ENCODE measurements at regions not wholly inside any gene's neighbourhood (a gene's known extent, or its start where the extent isn't known, plus 50 kb on each side); places are given as distances from the start of the nearest gene placed in this dataset.

DNA sequence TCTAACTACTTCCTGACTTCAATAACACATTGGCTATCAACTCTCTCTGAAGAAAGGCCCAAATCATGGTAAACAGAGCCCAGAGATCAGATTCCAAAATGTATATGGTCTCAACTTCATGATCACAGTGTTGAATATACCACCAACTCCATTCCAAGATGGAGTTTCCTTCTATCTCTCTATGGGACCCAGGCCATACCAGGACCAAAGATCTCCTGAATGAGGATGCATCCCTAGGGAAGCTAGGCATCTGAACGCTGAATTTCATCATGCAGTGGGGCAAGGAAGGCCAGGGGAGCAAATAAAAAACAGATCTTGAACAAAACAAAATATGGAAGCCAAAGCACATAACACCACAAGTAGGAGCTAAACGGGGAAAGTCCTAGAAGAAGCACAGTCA is 320.7 kb upstream of the PKDCC start:
- Histone ChIP-seq H3K4me1 (no peaks in the 10 kb centered on the region), H3K27me3 (no peaks in the 10 kb centered on the region), H3K27ac (no peak overlapping the region), H3K4me3 (no peak overlapping the region), H3K9me3 (no peaks in the 10 kb centered on the region), H3K36me3 (no peaks in the 10 kb centered on the region)
- TF ChIP-seq, protein P1, sequence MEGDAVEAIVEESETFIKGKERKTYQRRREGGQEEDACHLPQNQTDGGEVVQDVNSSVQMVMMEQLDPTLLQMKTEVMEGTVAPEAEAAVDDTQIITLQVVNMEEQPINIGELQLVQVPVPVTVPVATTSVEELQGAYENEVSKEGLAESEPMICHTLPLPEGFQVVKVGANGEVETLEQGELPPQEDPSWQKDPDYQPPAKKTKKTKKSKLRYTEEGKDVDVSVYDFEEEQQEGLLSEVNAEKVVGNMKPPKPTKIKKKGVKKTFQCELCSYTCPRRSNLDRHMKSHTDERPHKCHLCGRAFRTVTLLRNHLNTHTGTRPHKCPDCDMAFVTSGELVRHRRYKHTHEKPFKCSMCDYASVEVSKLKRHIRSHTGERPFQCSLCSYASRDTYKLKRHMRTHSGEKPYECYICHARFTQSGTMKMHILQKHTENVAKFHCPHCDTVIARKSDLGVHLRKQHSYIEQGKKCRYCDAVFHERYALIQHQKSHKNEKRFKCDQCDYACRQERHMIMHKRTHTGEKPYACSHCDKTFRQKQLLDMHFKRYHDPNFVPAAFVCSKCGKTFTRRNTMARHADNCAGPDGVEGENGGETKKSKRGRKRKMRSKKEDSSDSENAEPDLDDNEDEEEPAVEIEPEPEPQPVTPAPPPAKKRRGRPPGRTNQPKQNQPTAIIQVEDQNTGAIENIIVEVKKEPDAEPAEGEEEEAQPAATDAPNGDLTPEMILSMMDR (IDR thresholded peaks at IDR 0.05) = no peak
- no peak for TF ChIP-seq POLR2AphosphoS5 (IDR thresholded peaks at IDR 0.05)
- no peak for TF ChIP-seq POLR2A (IDR thresholded peaks at IDR 0.05)
- TF ChIP-seq EP300 (IDR thresholded peaks at IDR 0.05) = no peak
- intact Hi-C loops (cut with DNase I) = no loop called here
- DNase-seq = no peak
- WGBS, 2 donors = 87 to 91% methylated on average over 2 of the region's 2 CpGs

DNA sequence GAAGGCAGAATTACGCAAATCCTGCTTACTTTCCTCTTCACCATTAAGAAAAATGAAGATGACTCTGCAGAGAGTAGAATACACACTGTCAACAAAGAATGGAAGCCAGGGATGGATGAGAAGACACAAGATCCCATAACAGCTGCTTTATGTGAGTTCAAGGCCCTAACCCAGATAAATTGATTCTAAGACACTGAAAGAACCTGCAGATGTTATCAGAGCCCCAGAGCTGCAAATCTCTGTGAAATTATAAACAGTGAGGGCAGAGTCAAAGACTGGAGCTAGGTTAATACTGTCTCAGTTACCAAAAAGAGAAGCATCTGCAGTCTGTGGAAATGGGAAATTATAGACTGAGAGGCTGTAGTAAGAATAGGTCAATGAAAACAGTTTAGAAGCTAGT is 320.1 kb upstream of the PKDCC start:
- 43 to 96% methylated on average over 1 of the region's 1 CpG for WGBS, 2 donors
- Histone ChIP-seq H3K4me1 (no peaks in the 10 kb centered on the region), H3K9me3 (no peaks in the 10 kb centered on the region), H3K36me3 (no peaks in the 10 kb centered on the region), H3K27ac (no peak overlapping the region), H3K27me3 (no peaks in the 10 kb centered on the region), H3K4me3 (no peak overlapping the region)
- TF ChIP-seq POLR2A (IDR thresholded peaks at IDR 0.05) (no peak), POLR2AphosphoS5 (IDR thresholded peaks at IDR 0.05) (no peak), EP300 (IDR thresholded peaks at IDR 0.05) (no peak)
- TF ChIP-seq, protein P1 (IDR thresholded peaks at IDR 0.05) = no peak
- no peak for DNase-seq
- intact Hi-C loops (cut with DNase I) = no loop called here

DNA sequence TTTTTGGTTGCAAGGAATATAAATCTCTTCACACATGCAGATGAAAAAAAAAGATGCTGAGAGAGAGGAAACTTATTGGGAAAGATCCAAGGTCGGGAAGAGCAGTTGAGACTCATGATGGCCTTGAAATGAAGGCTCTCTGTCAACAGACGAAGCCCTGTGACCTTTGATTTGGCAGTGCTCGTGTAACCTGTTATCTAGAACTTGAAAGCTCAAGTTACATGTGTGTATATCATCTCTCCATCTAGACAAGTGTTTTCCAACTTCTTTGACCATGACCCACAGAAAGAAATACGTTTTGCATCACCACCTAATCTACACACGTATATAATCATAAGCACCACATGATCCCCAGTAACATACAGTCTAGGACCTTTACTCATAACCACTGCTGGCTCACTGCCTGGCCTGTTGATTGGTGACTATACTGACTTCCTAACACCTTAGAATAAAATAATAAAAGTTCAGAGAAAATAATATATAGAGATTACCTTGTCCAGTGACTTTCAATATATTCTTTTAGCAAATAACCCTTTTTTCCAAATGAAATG is 319.0 kb upstream of the PKDCC start:
- H3K27ac ChIP-seq = no peak overlapping the region
- H3K4me1 ChIP-seq = no peaks in the 10 kb centered on the region
- DNase-seq = no peak
- H3K27me3 ChIP-seq = no peaks in the 10 kb centered on the region
- TF ChIP-seq POLR2AphosphoS5 (IDR thresholded peaks at IDR 0.05) = no peak
- TF ChIP-seq, protein P1 (IDR thresholded peaks at IDR 0.05) = no peak
- TF ChIP-seq POLR2A (IDR thresholded peaks at IDR 0.05) = no peak
- no peak for TF ChIP-seq EP300 (IDR thresholded peaks at IDR 0.05)
- no peaks in the 10 kb centered on the region for H3K36me3 ChIP-seq
- H3K9me3 ChIP-seq = no peaks in the 10 kb centered on the region
- intact Hi-C loops (cut with DNase I) = no loop called here
- WGBS, 2 donors = 20 to 69% methylated on average over 5 of the region's 5 CpGs
- H3K4me3 ChIP-seq = no peak overlapping the region

DNA sequence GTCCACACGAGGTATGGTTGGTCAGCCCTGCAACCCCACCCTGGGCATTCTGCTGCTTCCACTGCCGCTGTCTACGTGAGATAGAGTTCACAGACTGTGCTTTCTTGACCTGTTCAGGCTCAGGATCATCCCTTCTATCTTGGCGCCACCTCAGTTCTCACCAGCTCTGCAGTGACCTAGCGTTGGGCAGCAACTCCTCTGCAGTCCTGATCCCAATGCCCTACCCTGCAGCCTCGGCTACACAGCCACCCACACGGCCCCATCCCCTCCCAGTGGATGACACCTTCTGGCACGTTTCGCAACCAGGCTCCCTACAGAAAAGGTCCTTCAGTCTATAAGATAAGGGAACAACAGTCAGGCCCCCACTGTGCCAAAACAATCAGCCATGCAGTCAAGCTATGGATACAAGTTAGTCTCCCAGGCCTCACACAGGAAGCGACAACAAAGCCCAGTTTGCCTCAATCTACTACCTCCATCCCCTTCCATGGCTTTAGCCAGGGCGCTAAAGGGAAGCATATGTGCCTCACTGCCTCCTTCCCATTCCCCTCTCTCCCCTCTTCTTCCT is 317.9 kb upstream of the PKDCC start:
- Histone ChIP-seq H3K4me1 (no peaks in the 10 kb centered on the region), H3K36me3 (no peaks in the 10 kb centered on the region), H3K27ac (no peak overlapping the region), H3K27me3 (no peaks in the 10 kb centered on the region), H3K9me3 (no peaks in the 10 kb centered on the region), H3K4me3 (no peak overlapping the region)
- no peak for DNase-seq
- WGBS, 2 donors = 78 to 82% methylated on average over 11 of the region's 11 CpGs
- intact Hi-C loops (cut with DNase I) = no loop called here
- no peak for TF ChIP-seq POLR2A (IDR thresholded peaks at IDR 0.05)
- no peak for TF ChIP-seq EP300 (IDR thresholded peaks at IDR 0.05)
- TF ChIP-seq POLR2AphosphoS5 (IDR thresholded peaks at IDR 0.05) = no peak
- TF ChIP-seq, protein P1 (IDR thresholded peaks at IDR 0.05) = no peak

DNA sequence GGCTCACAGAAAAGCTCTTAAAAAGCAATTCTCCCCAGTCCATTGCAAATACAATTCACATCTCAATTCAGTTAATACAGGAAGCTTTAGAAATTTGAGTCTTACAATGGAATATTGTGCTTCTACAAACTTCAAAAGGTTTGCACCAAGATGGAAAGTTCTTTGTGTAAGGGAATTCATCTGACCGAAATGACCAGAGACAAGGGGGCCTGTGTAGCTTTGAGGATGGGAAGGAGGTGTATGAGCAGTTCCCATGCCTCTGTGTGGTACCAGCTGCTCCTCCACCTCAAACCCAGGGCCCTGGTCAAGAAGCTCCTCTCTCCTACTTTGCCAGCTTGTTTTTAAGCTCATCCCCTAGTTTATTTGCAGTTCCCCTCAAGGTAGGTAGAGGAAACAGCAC is 312.8 kb upstream of the PKDCC start:
- Histone ChIP-seq H3K4me3 (no peak overlapping the region), H3K36me3 (no peaks in the 10 kb centered on the region), H3K9me3 (peaks cover 0 to 4% (median 0%) of the 10 kb centered on the region in 4 donors), H3K27me3 (no peaks in the 10 kb centered on the region), H3K27ac (no peak overlapping the region), H3K4me1 (no peaks in the 10 kb centered on the region)
- DNase-seq = no peak
- intact Hi-C loops (cut with DNase I) = no loop called here
- 86 to 91% methylated on average over 1 of the region's 1 CpG for WGBS, 2 donors
- TF ChIP-seq POLR2A (IDR thresholded peaks at IDR 0.05) (no peak), POLR2AphosphoS5 (IDR thresholded peaks at IDR 0.05) (no peak), EP300 (IDR thresholded peaks at IDR 0.05) (no peak)
- TF ChIP-seq, protein P1 (IDR thresholded peaks at IDR 0.05) = no peak

All from sigmoid colon (tissue), 6 donors.